OCI-LY7 (cell line): ENCODE measurements at regions not wholly inside any gene's neighbourhood (a gene's known extent, or its start where the extent isn't known, plus 50 kb on each side); places are given as distances from the start of the nearest gene placed in this dataset.
"Not testable (repeated sequence)": the region's sequence is repeated elsewhere in the genome, so short reads cannot be mapped to it uniquely, and the experiment has no call there.

ENCODE experiments used
- CTCF ChIP-seq: fragments of 200-600 bp; sonication (generic); conservative IDR thresholded peaks from 2 replicates; pipeline ENCODE4 v1.5.1; 2014; ENCODE audit warnings: mild to moderate bottlenecking, antibody characterized with exemption, low read length, moderate library complexity, mixed read lengths
- EZH2phosphoT487 ChIP-seq: fragments of 200-600 bp; sonication (generic); IDR thresholded peaks from 2 replicates; pipeline ENCODE4 v1.6.1; 2018; ENCODE audit warnings: low read depth, borderline replicate concordance, mild to moderate bottlenecking, mixed run types, antibody characterized with exemption, low read length, moderate library complexity, mixed read lengths

- not testable (repeated sequence) for TF ChIP-seq CTCF, EZH2phosphoT487
Measured at GRCh38 chr21:6034124-6034678, 4487.2 kb upstream of the TPTE start.
